ENCODE measurements at regions not wholly inside any gene's neighbourhood (a gene's known extent, or its start where the extent isn't known, plus 50 kb on each side); places are given as distances from the start of the nearest gene placed in this dataset.

GRCh38 chr3:153688301-153689120, 432.7 kb upstream of the ARHGEF26 start:
- no peak for TF ChIP-seq SUZ12 (IDR thresholded peaks at IDR 0.05; ENCODE audit: extremely low read depth, insufficient read depth, insufficient read length)
- TF ChIP-seq YY1 (IDR thresholded peaks at IDR 0.05; ENCODE audit: insufficient read depth, insufficient read length) = no peak
- no peak for TF ChIP-seq ZNF274 (IDR thresholded peaks at IDR 0.05; ENCODE audit: low read depth, low read length)

Data from NT2/D1 (cell line).